ENCODE measurements at regions not wholly inside any gene's neighbourhood (a gene's known extent, or its start where the extent isn't known, plus 50 kb on each side); places are given as distances from the start of the nearest gene placed in this dataset.

DNA sequence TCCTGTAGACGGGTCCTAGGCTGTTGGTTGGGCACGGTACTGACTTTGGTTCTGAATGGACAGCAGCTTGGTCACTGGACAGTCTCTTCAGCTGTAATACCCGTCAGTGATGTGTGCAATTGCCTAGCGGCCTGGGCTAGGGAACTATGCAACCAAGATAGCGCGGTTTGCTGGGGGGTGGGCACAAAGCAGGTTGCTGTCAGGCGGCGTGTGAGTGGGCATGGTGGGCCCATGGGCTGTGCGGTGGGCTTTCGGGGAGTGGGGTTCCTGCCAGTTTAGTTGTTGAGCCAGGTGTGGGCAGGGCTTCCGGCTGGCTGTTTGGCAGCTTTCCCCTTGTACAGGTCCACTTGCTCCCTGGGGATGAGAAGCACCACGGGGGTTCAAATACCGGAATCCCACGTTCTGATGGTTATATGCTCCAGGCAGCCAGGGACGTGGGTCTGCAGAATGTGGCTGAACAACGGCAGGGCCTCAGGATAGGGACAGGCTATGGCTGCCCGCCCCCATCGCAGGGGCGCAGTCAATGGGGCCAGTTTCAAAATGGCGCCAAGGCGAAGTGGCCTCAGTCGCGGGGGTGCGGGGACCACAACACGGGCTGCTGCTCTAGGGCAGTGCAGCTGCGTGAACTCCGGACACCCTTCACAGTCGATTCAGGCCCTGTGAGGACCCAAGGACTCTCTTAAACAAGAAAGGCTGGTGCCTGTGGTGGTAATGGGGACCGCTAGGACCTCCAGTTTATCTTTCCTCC lies 407.5 kb upstream of the FIGN start:
- Histone ChIP-seq H3K9ac (ENCODE audit: low read length) (no peak overlapping the region), H3K4me3 (replicated peaks in 1 of 2; ENCODE audit: low read depth in 1 of 2, low read length in 2 of 2) (no peak overlapping the region), H3K27me3 (ENCODE audit: insufficient read depth, low read length) (0 out of 2 replicates have a peak, but pooled peaks cover 4% of the 10 kb centered on the region), H3K4me2 (ENCODE audit: low read length) (no peak overlapping the region), H4K20me1 (ENCODE audit: insufficient read depth) (no peaks in the 10 kb centered on the region; the same call in 1 of the 2 replicates), H3K36me3 (ENCODE audit: control insufficient read depth in 1 of 2, insufficient read depth in 2 of 2, low read length in 2 of 2) (no peaks in the 10 kb centered on the region), H3K27ac (ENCODE audit: low read depth, low read length) (no peak overlapping the region), H2AFZ (ENCODE audit: low read depth, low read length, poor library complexity, severe bottlenecking) (no peak overlapping the region), H3K9me2 (ENCODE audit: insufficient read depth) (no peaks in the 10 kb centered on the region), H3K9me3 (ENCODE audit: control insufficient read depth in 1 of 2, insufficient read depth in 1 of 2, low read depth in 1 of 2, low read length in 2 of 2) (no peaks in the 10 kb centered on the region), H3K79me2 (ENCODE audit: insufficient read depth, low read length) (no peaks in the 10 kb centered on the region), H3K4me1 (ENCODE audit: control insufficient read depth in 1 of 2, insufficient read depth in 2 of 2, low read length in 2 of 2) (no peaks in the 10 kb centered on the region)
- DNase-seq (ENCODE audit: low read depth, low spot score): no peak
- POLR2A ChIA-PET: no interaction called here
- TF ChIP-seq SP1 (IDR thresholded peaks at IDR 0.05; ENCODE audit: low read depth) (no peak), EZH2phosphoT487 (IDR thresholded peaks at IDR 0.05; ENCODE audit: borderline replicate concordance) (no peak), CEBPB (IDR thresholded peaks at IDR 0.05; ENCODE audit: low read depth) (no peak), CBX3 (IDR thresholded peaks at IDR 0.05; ENCODE audit: low read depth) (no peak), FOSL1 (IDR thresholded peaks at IDR 0.05; ENCODE audit: low read depth) (no peak), SRF (IDR thresholded peaks at IDR 0.05; ENCODE audit: low read depth) (no peak), REST (IDR thresholded peaks at IDR 0.05; ENCODE audit: low read depth) (no peak)
- TF ChIP-seq, protein P1, sequence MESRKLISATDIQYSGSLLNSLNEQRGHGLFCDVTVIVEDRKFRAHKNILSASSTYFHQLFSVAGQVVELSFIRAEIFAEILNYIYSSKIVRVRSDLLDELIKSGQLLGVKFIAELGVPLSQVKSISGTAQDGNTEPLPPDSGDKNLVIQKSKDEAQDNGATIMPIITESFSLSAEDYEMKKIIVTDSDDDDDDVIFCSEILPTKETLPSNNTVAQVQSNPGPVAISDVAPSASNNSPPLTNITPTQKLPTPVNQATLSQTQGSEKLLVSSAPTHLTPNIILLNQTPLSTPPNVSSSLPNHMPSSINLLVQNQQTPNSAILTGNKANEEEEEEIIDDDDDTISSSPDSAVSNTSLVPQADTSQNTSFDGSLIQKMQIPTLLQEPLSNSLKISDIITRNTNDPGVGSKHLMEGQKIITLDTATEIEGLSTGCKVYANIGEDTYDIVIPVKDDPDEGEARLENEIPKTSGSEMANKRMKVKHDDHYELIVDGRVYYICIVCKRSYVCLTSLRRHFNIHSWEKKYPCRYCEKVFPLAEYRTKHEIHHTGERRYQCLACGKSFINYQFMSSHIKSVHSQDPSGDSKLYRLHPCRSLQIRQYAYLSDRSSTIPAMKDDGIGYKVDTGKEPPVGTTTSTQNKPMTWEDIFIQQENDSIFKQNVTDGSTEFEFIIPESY (IDR thresholded peaks at IDR 0.05; ENCODE audit: extremely low read depth, insufficient replicate concordance, low read length): no peak
- no TSS peak for BruUV-seq (replicated peaks)
- no peak for ATAC-seq
- intact Hi-C loops (cut with micrococcal nuclease): no loop called here
- RAD21 ChIA-PET (ENCODE audit: low non-redundant PET in 1 of 2, low total read pairs in 2 of 2, uncharacterized antibody in 2 of 2, unreplicated experiment in 2 of 2): no interaction called here
- CTCF ChIA-PET: no interaction called here
